B cell (primary cell): ENCODE measurements at regions not wholly inside any gene's neighbourhood (a gene's known extent, or its start where the extent isn't known, plus 50 kb on each side); places are given as distances from the start of the nearest gene placed in this dataset.

Experiments used
- ATAC-seq: fragments of 200-7000 bp; cut with Tn5 transposase; one replicate; pipeline ENCODE4 v1.10.0; 2021; ENCODE audit warnings: low read depth, mild to moderate bottlenecking, moderate number of reproducible peaks, moderate library complexity
- CTCF ChIA-PET: fragments of 350-600 bp; sonication (Branson Sonifier 250); formaldehyde crosslinking; loops from one replicate; lab custom pipeline; 2021; ENCODE audit warnings: antibody characterized with exemption, inconsistent platforms; lab: Charles Lee
- POLR2A ChIA-PET: fragments of 350-600 bp; sonication (Branson Sonifier 250); formaldehyde crosslinking; loops from one replicate; lab custom pipeline; 2021; ENCODE audit warnings: antibody characterized with exemption; lab: Charles Lee
- DNase-seq: peaks from one replicate; pipeline ENCODE4 v3.0.0; 2013
- H2AFZ ChIP-seq: 2 replicates; pipeline ENCODE4 v1.6.1; 2012; ENCODE audit warnings: mild to moderate bottlenecking, low read depth, low read length; ENCODE audit not compliant: insufficient read depth, poor library complexity, severe bottlenecking
- H3K27ac ChIP-seq, 2 donors: 1 replicate in 1 of 2; 2 replicates in 1 of 2; pipeline ENCODE4 v1.5.1; 2012 to 2013; ENCODE audit warnings: low read length in 2 of 2, mild to moderate bottlenecking in 2 of 2, moderate library complexity in 1 of 2
- H3K27me3 ChIP-seq, 4 experiments: fragments of 200-600 bp in 1 of 4; sonication (generic) in 1 of 4; replicated peaks in 1 of 4; 1 replicate in 2 of 4; 2 replicates in 2 of 4; pipeline versions ENCODE4 v1.6.1 to v1.7.0; 2013 to 2016; ENCODE audit warnings: low read length in 3 of 4, mild to moderate bottlenecking in 2 of 4, mixed read lengths in 1 of 4, moderate library complexity in 1 of 4; ENCODE audit not compliant: insufficient read depth in 4 of 4, control insufficient read depth in 3 of 4; ENCODE audit errors: control extremely low read depth in 1 of 4
- H3K36me3 ChIP-seq, 2 experiments: replicated peaks in 1 of 2; 1 replicate in 1 of 2; 2 replicates in 1 of 2; pipeline versions ENCODE4 v1.6.1 to v1.7.1; 2013; ENCODE audit warnings: low read length in 1 of 2; ENCODE audit not compliant: insufficient read depth in 2 of 2, control insufficient read depth in 1 of 2; ENCODE audit errors: control extremely low read depth in 1 of 2, extremely low read depth in 1 of 2
- H3K4me1 ChIP-seq, 2 donors: fragments of 200-600 bp in 1 of 2; sonication (generic) in 1 of 2; 1 replicate in 1 of 2; 2 replicates in 1 of 2; pipeline versions ENCODE4 v1.5.1 to v1.6.1; 2013 to 2017; ENCODE audit warnings: low read length in 2 of 2; ENCODE audit not compliant: control insufficient read depth in 2 of 2, insufficient read depth in 2 of 2
- H3K4me2 ChIP-seq: replicated peaks from 2 replicates; pipeline ENCODE3; 2012; ENCODE audit warnings: mild to moderate bottlenecking, low read depth, low read length; ENCODE audit not compliant: poor library complexity, severe bottlenecking
- H3K4me3 ChIP-seq, 5 experiments: fragments of 200-600 bp in 1 of 5; sonication (generic) in 1 of 5; 1 replicate in 3 of 5; 2 replicates in 2 of 5; pipeline versions ENCODE4 v1.5.1 to v1.7.0; 2011 to 2016; ENCODE audit warnings: low read length in 4 of 5, mild to moderate bottlenecking in 4 of 5, low read depth in 2 of 5, control low read depth in 1 of 5, moderate library complexity in 1 of 5; ENCODE audit not compliant: insufficient read depth in 1 of 5; ENCODE audit errors: control extremely low read depth in 1 of 5, extremely low read depth in 1 of 5
- H3K79me2 ChIP-seq: fragments of 200-600 bp; sonication (generic); one replicate; pipeline ENCODE4 v1.6.0; 2016; ENCODE audit warnings: low read length; ENCODE audit not compliant: control insufficient read depth, insufficient read depth
- H3K9ac ChIP-seq: fragments of 200-600 bp; sonication (generic); 2 replicates; pipeline ENCODE4 v1.6.1; 2017; ENCODE audit warnings: mild to moderate bottlenecking, low read length, moderate library complexity
- H3K9me3 ChIP-seq, 3 donors: one replicate each; pipeline versions ENCODE4 v1.6.1 to v1.7.1; 2013; ENCODE audit warnings: low read length in 2 of 3; ENCODE audit not compliant: control insufficient read depth in 2 of 3, insufficient read depth in 1 of 3; ENCODE audit errors: control extremely low read depth in 1 of 3
- H4K20me1 ChIP-seq: 2 replicates; pipeline ENCODE4 v1.6.0; 2012; ENCODE audit warnings: mild to moderate bottlenecking, low read length; ENCODE audit not compliant: insufficient read depth, control insufficient read depth, poor library complexity, severe bottlenecking
- H3K27ac Mint-ChIP-seq: one replicate; pipeline ENCODE4 v1.8.0; 2021; ENCODE audit warnings: mixed read lengths
- H3K27me3 Mint-ChIP-seq: one replicate; pipeline ENCODE4 v1.8.0; 2021; ENCODE audit warnings: mixed read lengths
- H3K4me1 Mint-ChIP-seq: one replicate; pipeline ENCODE4 v1.8.0; 2021; ENCODE audit warnings: mixed read lengths
- H3K4me3 Mint-ChIP-seq: one replicate; pipeline ENCODE4 v1.8.0; 2021; ENCODE audit warnings: mixed read lengths
- H3K9me3 Mint-ChIP-seq: one replicate; pipeline ENCODE4 v1.8.0; 2022; ENCODE audit warnings: mixed read lengths; ENCODE audit not compliant: insufficient read depth
- CTCF ChIP-seq: fragments of 200-600 bp; IDR thresholded peaks from one replicate; pipeline ENCODE4 v1.8.0; 2022; ENCODE audit warnings: antibody characterized with exemption, mild to moderate bottlenecking
- EZH2 ChIP-seq: IDR thresholded peaks from 2 replicates; pipeline ENCODE4 v1.6.1; 2012; ENCODE audit warnings: borderline replicate concordance, low read depth, mild to moderate bottlenecking, moderate library complexity, low read length; ENCODE audit not compliant: insufficient read depth, poor library complexity, severe bottlenecking
- WGBS: methylation state at CpG from one replicate; pipeline ENCODE4 v1.1.5; 2013; ENCODE audit warnings: missing lambda C conversion rate; ENCODE audit not compliant: insufficient coverage; 5-methylcytosine and 5-hydroxymethylcytosine counted together
- intact Hi-C: fragments of 100-400 bp; cut with micrococcal nuclease; formaldehyde crosslinking; loops from one replicate; pipeline ENCODE4 v1.10.0; 2022

- Histone ChIP-seq H3K4me2 (no peak overlapping the region), H3K9ac (no peak overlapping the region), H3K79me2 (no peaks in the 10 kb centered on the region), H3K4me1 (no peaks in the 10 kb centered on the region), H3K9me3 (no peaks in the 10 kb centered on the region), H3K27me3 (no peaks in the 10 kb centered on the region), H3K36me3 (no peaks in the 10 kb centered on the region), H3K4me3 (no peak overlapping the region), H2AFZ (no peak overlapping the region), H4K20me1 (no peaks in the 10 kb centered on the region), H3K27ac (no peak overlapping the region)
- H3K4me1 Mint-ChIP-seq, result no peaks in the 10 kb centered on the region
- intact Hi-C loops, result no loop called here
- TF ChIP-seq EZH2 (no peak), CTCF (no peak)
- 100% methylated on average over 1 of the region's 3 CpGs for WGBS
- DNase-seq, result no peak
- ChIA-PET CTCF (no interaction called here), POLR2A (no interaction called here)
- H3K27me3 Mint-ChIP-seq, result no peaks in the 10 kb centered on the region
- H3K9me3 Mint-ChIP-seq, result peaks cover 1% of the 10 kb centered on the region
- ATAC-seq, result no peak
- no peak overlapping the region for H3K4me3 Mint-ChIP-seq
- H3K27ac Mint-ChIP-seq, result no peak overlapping the region
Measured at GRCh38 chr1:163845279-163845678, 523.5 kb downstream of the NUF2 start.

- Histone ChIP-seq H3K36me3 (no peaks in the 10 kb centered on the region), H3K79me2 (no peaks in the 10 kb centered on the region), H3K4me2 (no peak overlapping the region), H3K4me1 (no peaks in the 10 kb centered on the region), H3K9me3 (no peaks in the 10 kb centered on the region), H3K9ac (no peak overlapping the region), H2AFZ (no peak overlapping the region), H3K27ac (no peak overlapping the region), H3K27me3 (no peaks in the 10 kb centered on the region), H3K4me3 (no peak overlapping the region), H4K20me1 (no peaks in the 10 kb centered on the region)
- ATAC-seq, result no peak
- no peak for DNase-seq
- no peak for TF ChIP-seq EZH2
- TF ChIP-seq CTCF, result no peak
- 100% methylated on average over 1 of the region's 6 CpGs for WGBS
- Mint-ChIP-seq H3K9me3 (peaks cover 5% of the 10 kb centered on the region), H3K4me1 (no peaks in the 10 kb centered on the region), H3K27me3 (no peaks in the 10 kb centered on the region), H3K4me3 (no peak overlapping the region), H3K27ac (no peak overlapping the region)
- ChIA-PET POLR2A (no interaction called here), CTCF (no interaction called here)
- intact Hi-C loops, result no loop called here
Measured at GRCh38 chr1:163863731-163864130, 542.0 kb downstream of the NUF2 start.
